TTC549 (cell line): ENCODE measurements at regions not wholly inside any gene's neighbourhood (a gene's known extent, or its start where the extent isn't known, plus 50 kb on each side); places are given as distances from the start of the nearest gene placed in this dataset.
"Not testable (repeated sequence)": the region's sequence is repeated elsewhere in the genome, so short reads cannot be mapped to it uniquely, and the experiment has no call there.

Experiments
- FAIRE-seq: peaks from 2 replicates; lab custom pipeline; 2012; peaks lifted over from hg19 to GRCh38; lab: Jason Lieb, UNC

GRCh38 chr5:89204756-89205155 lies 321.8 kb upstream of the MEF2C start:
- FAIRE-seq: no peak

DNA sequence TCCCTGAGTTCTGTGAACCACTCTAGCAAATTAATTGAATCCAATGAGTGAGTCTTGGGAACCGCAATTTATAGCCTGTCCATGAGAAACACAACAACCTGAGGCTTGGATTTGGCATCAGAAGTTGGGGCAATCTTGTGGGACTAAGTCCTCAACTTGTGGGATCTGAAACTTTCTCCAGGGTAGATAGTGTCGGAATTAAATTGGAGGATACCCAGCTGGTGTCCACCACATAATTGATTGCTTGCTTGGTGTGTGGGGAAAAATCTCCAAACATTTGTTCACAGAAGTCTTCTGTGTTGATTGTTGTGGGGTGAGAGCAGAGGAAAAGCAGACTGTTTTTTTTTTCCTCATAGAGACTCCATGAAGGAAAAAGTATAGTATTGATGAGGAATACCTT lies 320.6 kb upstream of the MEF2C start:
- no peak for FAIRE-seq

DNA sequence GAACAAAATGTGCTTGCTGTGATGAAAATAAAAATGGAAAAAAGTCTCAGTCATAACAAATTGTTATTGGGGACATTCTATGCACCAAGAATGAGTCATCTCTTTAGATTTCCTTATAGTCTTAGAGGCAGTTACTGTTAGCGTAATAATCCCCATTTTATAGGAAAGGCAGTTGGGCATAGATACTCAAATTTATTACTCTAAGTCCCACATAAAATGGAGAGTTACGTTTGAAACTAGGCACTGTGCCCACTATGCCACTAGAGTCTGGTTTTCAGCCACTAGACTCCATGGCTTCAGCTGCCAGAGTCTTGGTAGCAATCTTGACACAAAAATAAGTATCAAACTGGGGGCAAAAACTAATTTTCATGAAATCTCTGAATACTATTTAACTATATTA lies 317.9 kb upstream of the MEF2C start:
- FAIRE-seq: no peak

- FAIRE-seq: no peak
Measured at GRCh38 chr5:89199306-89199705, 316.3 kb upstream of the MEF2C start.

DNA sequence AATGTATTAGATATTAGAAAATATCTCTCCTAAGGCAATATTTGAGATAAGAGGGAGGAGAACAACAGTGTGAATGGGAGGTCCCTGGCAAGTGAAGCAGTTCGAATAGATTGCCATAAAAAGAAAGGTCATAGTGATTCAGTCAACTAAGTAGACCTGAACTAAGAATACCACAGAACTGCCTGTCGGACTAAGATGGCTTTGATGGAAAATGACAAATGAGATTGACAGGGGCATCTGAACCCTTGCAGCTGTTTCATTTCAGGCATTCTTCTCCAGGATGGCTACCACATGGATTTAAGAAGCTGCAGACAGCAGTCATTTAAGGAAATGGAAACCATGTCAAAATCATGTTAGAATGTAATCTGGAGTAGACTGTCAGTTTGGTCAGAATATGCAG lies 308.4 kb upstream of the MEF2C start:
- no peak for FAIRE-seq

DNA sequence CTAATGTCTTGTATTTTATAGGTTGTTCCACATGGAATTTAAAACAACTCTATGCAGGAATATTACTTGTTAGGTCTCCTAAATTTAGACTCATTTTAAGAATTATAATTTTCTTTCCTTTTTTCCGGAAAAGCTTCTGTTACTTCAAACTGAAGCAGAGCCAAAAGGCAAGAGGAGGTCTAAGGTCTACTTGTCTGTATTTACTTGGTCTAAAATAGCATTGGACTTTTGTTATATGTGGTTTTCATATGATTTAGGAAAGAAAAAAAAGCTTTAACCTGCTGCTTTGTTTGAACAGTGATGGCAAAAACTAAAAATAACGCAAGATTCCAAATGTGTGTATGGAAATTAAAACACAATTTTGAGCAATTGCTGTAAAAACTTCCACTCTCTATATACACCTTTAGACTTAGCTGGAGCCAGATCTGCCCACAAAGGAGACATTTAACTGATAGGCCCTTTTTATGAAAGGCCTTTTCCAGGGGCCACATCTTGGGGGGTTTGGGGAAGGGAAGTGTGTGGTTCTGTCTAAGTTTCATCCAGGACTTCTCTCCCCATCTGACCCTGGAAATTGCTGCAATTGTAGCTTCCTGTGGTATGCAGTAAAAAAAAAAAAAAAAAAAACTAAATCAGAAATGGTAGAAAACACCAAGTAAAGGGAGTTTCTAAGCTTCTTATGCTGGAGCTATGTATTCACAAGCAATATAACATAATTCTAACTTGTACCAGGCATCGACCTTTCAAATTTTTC lies 307.7 kb upstream of the MEF2C start:
- FAIRE-seq: no peak

DNA sequence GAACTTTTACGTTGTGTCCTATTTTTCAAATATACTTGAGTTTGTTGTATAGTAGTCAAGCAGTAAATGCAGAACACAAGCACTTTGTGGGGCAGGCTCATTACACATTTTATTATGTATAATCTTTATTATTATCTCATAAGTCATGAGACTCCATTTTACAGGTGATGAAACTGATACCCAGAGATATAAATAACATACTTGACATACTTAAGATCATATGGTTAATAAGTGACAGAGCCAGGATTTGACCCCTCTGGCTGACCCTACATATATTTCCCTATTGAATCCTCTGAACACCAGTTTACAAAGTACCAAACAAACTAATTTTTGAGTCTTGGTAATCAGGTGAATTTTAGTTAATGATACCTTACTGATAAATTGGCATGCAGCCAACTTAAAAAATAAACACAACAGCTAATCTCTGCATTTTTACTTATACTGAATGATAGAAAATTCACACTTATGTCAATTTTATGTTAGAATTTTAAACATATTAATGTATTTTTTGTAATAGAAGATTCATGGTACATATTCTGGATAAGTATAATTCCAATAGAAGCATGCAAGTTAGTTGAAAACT lies 305.0 kb upstream of the MEF2C start:
- no peak for FAIRE-seq

DNA sequence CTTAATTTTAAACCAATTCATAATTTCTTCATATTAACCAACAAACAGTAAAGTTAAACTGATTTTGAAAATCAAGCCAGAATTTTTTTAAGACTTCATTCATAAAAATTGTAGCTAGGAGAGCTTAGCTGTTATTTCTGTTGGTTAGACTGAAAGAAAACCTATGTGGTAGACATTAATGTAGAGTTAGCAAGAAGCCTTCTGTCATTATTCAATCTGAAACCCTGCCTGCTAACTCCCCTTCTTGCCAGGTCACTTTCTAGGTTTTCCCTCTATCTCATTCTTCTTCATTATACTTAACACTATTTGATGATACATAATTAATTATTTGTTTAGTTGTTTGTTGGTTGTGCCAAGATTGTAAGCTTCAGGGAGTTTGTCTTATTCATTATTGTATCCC lies 304.3 kb upstream of the MEF2C start:
- no peak for FAIRE-seq

DNA sequence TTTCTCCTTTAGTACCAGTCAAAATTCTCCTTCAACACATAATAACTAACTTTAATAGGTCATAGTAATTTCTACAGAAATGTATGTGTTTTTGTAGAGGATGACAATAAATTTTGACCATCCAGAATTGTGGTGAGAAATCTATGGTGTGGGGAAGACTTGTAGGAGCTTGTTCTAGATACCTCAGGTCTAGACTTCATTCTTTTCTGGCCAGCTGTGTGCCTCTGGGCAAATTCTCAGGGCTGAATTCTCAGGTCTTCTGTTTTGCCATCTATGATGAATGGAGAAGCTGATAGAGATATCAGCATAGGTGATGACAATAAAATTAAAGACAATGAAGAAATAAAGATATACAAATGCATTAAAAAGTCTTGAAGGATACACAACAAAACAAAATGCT lies 298.6 kb upstream of the MEF2C start:
- no peak for FAIRE-seq

DNA sequence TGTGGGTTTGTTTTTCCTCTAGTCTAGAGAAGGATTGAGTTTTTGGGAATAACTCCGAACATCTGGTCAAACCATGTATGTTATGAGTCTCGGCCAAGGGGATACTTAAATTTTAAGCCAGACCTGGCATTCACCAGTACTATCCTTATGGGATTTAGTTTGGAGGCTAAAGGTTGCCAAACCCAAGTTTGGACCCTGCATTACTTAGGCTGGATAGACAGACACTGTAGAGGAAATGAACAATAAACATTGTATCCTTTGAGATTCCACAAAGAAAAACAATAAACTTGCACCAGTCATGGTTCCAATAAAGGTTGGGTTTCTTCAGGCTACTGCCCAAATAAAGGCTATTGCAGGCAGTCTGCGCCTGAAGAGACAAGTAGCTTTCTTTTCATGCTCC lies 296.7 kb upstream of the MEF2C start:
- FAIRE-seq: no peak

DNA sequence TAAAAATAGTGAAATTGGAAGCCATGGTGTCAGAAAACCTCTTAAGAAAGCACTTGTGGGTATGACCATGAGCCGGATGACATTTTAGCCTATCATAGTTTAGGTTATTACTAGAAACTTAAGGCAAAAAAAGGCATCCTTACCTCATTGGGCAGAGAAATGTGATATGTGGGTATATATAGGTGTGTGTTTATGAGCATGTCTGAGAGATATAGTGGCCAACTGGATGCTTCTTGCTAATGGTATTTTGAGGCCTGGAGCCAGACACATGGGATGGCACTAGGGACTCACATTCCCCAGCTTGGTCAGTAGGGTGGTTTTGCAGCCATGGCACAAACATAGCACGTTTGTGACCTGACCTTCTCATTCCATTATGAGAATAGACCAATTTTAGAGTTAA lies 295.6 kb upstream of the MEF2C start:
- FAIRE-seq: no peak

- no peak for FAIRE-seq
Measured at GRCh38 chr5:89173528-89173927, 290.5 kb upstream of the MEF2C start.

- no peak for FAIRE-seq
Measured at GRCh38 chr5:89168766-89169165, 285.8 kb upstream of the MEF2C start.

- not testable (repeated sequence) for FAIRE-seq
Measured at GRCh38 chr5:89164703-89165102, 281.7 kb upstream of the MEF2C start.

- FAIRE-seq: no peak
Measured at GRCh38 chr5:89156226-89156625, 273.2 kb upstream of the MEF2C start.

- no peak for FAIRE-seq
Measured at GRCh38 chr5:89147031-89147430, 264.0 kb upstream of the MEF2C start.

GRCh38 chr5:89137148-89137547 lies 254.2 kb upstream of the MEF2C start:
- FAIRE-seq: no peak

GRCh38 chr5:89133975-89134374 lies 251.0 kb upstream of the MEF2C start:
- FAIRE-seq: no peak

DNA sequence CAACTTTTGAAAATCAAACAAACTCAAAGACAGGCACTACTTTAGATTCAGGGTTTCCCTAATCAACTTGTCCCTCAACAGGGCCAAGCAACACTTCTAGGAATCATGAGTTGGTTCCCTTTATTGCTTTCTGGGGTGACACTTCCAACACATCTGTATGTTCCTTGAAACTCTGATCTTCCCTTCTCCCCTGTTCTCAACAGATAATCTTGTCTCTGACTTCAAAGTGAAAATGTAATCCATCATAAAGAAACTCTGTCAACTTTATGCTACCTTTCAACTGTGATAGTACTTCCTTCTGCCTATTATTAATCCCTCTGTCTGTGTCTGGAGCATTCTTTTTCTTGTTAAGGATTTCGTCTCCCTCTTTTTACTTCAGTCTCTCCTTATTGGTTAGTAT lies 250.1 kb upstream of the MEF2C start:
- FAIRE-seq: no peak

- FAIRE-seq: no peak
Measured at GRCh38 chr5:89130851-89131250, 247.9 kb upstream of the MEF2C start.

GRCh38 chr5:89129941-89130340 lies 247.0 kb upstream of the MEF2C start:
- FAIRE-seq: no peak

- no peak for FAIRE-seq
Measured at GRCh38 chr5:89128906-89129625, 246.1 kb upstream of the MEF2C start.

DNA sequence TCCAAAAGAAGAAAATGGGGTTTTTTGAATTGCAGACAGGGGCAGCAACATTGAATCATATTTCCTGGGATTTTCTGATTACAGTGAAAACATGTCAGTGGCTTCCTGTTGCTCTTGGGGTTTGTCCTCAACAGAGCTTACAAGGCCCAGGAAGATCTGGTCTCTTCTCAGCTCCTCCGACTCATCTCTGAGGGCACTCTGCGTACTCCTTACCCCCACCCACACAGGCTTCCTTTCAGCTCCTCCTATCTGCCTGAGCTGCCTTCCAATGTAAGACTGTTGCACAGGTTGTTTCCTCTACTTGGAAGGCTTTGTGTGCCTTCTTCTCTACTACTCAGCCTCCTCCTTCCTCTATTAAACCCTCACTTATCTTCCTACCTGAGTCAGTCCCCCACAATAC lies 245.1 kb upstream of the MEF2C start:
- FAIRE-seq: no peak

- FAIRE-seq: no peak
Measured at GRCh38 chr5:89127191-89127590, 244.2 kb upstream of the MEF2C start.
